B cell (primary cell): ENCODE measurements at regions not wholly inside any gene's neighbourhood (a gene's known extent, or its start where the extent isn't known, plus 50 kb on each side); places are given as distances from the start of the nearest gene placed in this dataset.
"Not testable (repeated sequence)": the region's sequence is repeated elsewhere in the genome, so short reads cannot be mapped to it uniquely, and the experiment has no call there.

Experiments used
- EZH2 ChIP-seq: IDR thresholded peaks from 2 replicates; pipeline ENCODE4 v1.6.1; 2012; ENCODE audit warnings: borderline replicate concordance, low read depth, mild to moderate bottlenecking, moderate library complexity, low read length; ENCODE audit not compliant: insufficient read depth, poor library complexity, severe bottlenecking
- TF ChIP-seq, protein P1 (sequence below): fragments of 200-600 bp; IDR thresholded peaks from one replicate; pipeline ENCODE4 v1.8.0; 2022; ENCODE audit warnings: antibody characterized with exemption, mild to moderate bottlenecking

DNA sequence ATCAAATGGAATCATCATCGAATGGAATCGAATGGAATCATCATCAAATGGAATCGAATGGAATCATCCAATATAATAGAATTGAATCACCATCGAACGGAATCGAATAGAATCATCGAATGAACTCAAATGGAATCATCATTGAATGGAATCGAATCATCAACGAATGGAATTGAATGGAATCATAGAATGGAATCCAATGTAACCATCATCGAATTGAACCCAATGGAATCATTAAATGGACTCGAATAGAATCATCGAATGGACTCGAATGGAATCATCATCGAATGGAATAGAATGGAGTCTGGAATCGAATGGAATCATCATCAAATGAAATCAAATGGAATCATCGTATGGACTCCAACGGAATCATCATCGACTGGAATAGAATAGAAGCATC is 227.0 kb downstream of the SHCBP1 start:
- TF ChIP-seq, protein P1, sequence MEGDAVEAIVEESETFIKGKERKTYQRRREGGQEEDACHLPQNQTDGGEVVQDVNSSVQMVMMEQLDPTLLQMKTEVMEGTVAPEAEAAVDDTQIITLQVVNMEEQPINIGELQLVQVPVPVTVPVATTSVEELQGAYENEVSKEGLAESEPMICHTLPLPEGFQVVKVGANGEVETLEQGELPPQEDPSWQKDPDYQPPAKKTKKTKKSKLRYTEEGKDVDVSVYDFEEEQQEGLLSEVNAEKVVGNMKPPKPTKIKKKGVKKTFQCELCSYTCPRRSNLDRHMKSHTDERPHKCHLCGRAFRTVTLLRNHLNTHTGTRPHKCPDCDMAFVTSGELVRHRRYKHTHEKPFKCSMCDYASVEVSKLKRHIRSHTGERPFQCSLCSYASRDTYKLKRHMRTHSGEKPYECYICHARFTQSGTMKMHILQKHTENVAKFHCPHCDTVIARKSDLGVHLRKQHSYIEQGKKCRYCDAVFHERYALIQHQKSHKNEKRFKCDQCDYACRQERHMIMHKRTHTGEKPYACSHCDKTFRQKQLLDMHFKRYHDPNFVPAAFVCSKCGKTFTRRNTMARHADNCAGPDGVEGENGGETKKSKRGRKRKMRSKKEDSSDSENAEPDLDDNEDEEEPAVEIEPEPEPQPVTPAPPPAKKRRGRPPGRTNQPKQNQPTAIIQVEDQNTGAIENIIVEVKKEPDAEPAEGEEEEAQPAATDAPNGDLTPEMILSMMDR, result not testable (repeated sequence)
- not testable (repeated sequence) for TF ChIP-seq EZH2
